ENCODE measurements at regions not wholly inside any gene's neighbourhood (a gene's known extent, or its start where the extent isn't known, plus 50 kb on each side); places are given as distances from the start of the nearest gene placed in this dataset.

GRCh38 chr16:35339337-35339736 lies 1879.9 kb downstream of the TP53TG3F start:
- intact Hi-C loops (cut with micrococcal nuclease): no loop called here
- no peak overlapping the region for H3K4me3 ChIP-seq
- DNase-seq: no peak
- no peaks in the 10 kb centered on the region for H3K36me3 ChIP-seq
- H3K4me1 ChIP-seq: no peaks in the 10 kb centered on the region
- H3K27ac ChIP-seq (replicated peaks): no peak overlapping the region
- peaks cover 43% of the 10 kb centered on the region for H3K9me3 ChIP-seq (replicated peaks)
- TF ChIP-seq CTCF (IDR thresholded peaks at IDR 0.05; ENCODE audit: borderline replicate concordance): no peak
- peaks cover 4% of the 10 kb centered on the region for H3K27me3 ChIP-seq (ENCODE audit: low read depth)

- Histone ChIP-seq H3K4me1 (no peaks in the 10 kb centered on the region), H3K9me3 (replicated peaks) (peaks cover 57% of the 10 kb centered on the region), H3K27me3 (ENCODE audit: low read depth) (peaks cover 9% of the 10 kb centered on the region), H3K27ac (replicated peaks) (no peak overlapping the region), H3K36me3 (no peaks in the 10 kb centered on the region), H3K4me3 (no peak overlapping the region)
- DNase-seq: no peak
- intact Hi-C loops (cut with micrococcal nuclease): no loop called here
- TF ChIP-seq CTCF (IDR thresholded peaks at IDR 0.05; ENCODE audit: borderline replicate concordance): no peak
Measured at GRCh38 chr16:35342012-35342411, 1882.6 kb downstream of the TP53TG3F start.

GRCh38 chr16:35344012-35344762 lies 1884.8 kb downstream of the TP53TG3F start:
- DNase-seq: no peak
- no peaks in the 10 kb centered on the region for H3K36me3 ChIP-seq
- no peak overlapping the region for H3K27ac ChIP-seq (replicated peaks)
- no peak overlapping the region for H3K4me3 ChIP-seq
- H3K27me3 ChIP-seq (ENCODE audit: low read depth): peaks cover 9% of the 10 kb centered on the region
- no peaks in the 10 kb centered on the region for H3K4me1 ChIP-seq
- intact Hi-C loops (cut with micrococcal nuclease): no loop called here
- TF ChIP-seq CTCF (IDR thresholded peaks at IDR 0.05; ENCODE audit: borderline replicate concordance): no peak
- peaks cover 42% of the 10 kb centered on the region for H3K9me3 ChIP-seq (replicated peaks)

GRCh38 chr16:35352431-35352830 lies 1893.0 kb downstream of the TP53TG3F start:
- Histone ChIP-seq H3K27me3 (ENCODE audit: low read depth) (peaks cover 7% of the 10 kb centered on the region), H3K4me1 (no peaks in the 10 kb centered on the region), H3K36me3 (no peaks in the 10 kb centered on the region), H3K4me3 (no peak overlapping the region), H3K27ac (replicated peaks) (no peak overlapping the region), H3K9me3 (replicated peaks) (peaks cover 11% of the 10 kb centered on the region)
- intact Hi-C loops (cut with micrococcal nuclease): no loop called here
- no peak for TF ChIP-seq CTCF (IDR thresholded peaks at IDR 0.05; ENCODE audit: borderline replicate concordance)
- DNase-seq: no peak

- intact Hi-C loops (cut with micrococcal nuclease): no loop called here
- no peak overlapping the region for H3K27ac ChIP-seq (replicated peaks)
- no peaks in the 10 kb centered on the region for H3K4me1 ChIP-seq
- H3K27me3 ChIP-seq (ENCODE audit: low read depth): no peaks in the 10 kb centered on the region
- TF ChIP-seq CTCF (IDR thresholded peaks at IDR 0.05; ENCODE audit: borderline replicate concordance): no peak
- no peaks in the 10 kb centered on the region for H3K36me3 ChIP-seq
- DNase-seq: no peak
- H3K9me3 ChIP-seq (replicated peaks): no peaks in the 10 kb centered on the region
- no peak overlapping the region for H3K4me3 ChIP-seq
Measured at GRCh38 chr16:35363510-35363909, 1904.1 kb downstream of the TP53TG3F start.
